CD4-positive, alpha-beta T cell treated with Interleukin-17A for 1 hour (primary cell): ENCODE measurements at regions not wholly inside any gene's neighbourhood (a gene's known extent, or its start where the extent isn't known, plus 50 kb on each side); places are given as distances from the start of the nearest gene placed in this dataset.

Experiments
- DNase-seq: peaks from one replicate; pipeline ENCODE4 v3.0.0-alpha.2; 2020

GRCh38 chr9:675697-676370, 165.7 kb upstream of the DMRT1 start:
- DNase-seq: no peak

- DNase-seq: no peak
Measured at GRCh38 chr9:676780-677438, 164.6 kb upstream of the DMRT1 start.

- DNase-seq: no peak
Measured at GRCh38 chr9:677461-678097, 163.9 kb upstream of the DMRT1 start.

- no peak for DNase-seq
Measured at GRCh38 chr9:678897-679296, 162.6 kb upstream of the DMRT1 start.

GRCh38 chr9:679462-679861, 162.0 kb upstream of the DMRT1 start:
- no peak for DNase-seq

GRCh38 chr9:680106-680505, 161.4 kb upstream of the DMRT1 start:
- no peak for DNase-seq

GRCh38 chr9:682633-683508, 158.6 kb upstream of the DMRT1 start:
- no peak for DNase-seq

- no peak for DNase-seq
Measured at GRCh38 chr9:683509-684021, 157.9 kb upstream of the DMRT1 start.

- no peak for DNase-seq
Measured at GRCh38 chr9:684054-684890, 157.2 kb upstream of the DMRT1 start.

GRCh38 chr9:684941-685340, 156.6 kb upstream of the DMRT1 start:
- DNase-seq: no peak

- DNase-seq: no peak
Measured at GRCh38 chr9:686321-686813, 155.1 kb upstream of the DMRT1 start.

GRCh38 chr9:687034-687785, 154.3 kb upstream of the DMRT1 start:
- DNase-seq: no peak

- DNase-seq: no peak
Measured at GRCh38 chr9:687994-688393, 153.5 kb upstream of the DMRT1 start.

- no peak for DNase-seq
Measured at GRCh38 chr9:690517-691111, 150.9 kb upstream of the DMRT1 start.

- DNase-seq: no peak
Measured at GRCh38 chr9:691825-692400, 149.6 kb upstream of the DMRT1 start.

GRCh38 chr9:692636-693129, 148.8 kb upstream of the DMRT1 start:
- no peak for DNase-seq

GRCh38 chr9:693201-694091, 148.1 kb upstream of the DMRT1 start:
- DNase-seq: no peak

GRCh38 chr9:694092-694402, 147.4 kb upstream of the DMRT1 start:
- no peak for DNase-seq

- no peak for DNase-seq
Measured at GRCh38 chr9:694403-695154, 146.9 kb upstream of the DMRT1 start.
